ENCODE measurements at regions not wholly inside any gene's neighbourhood (a gene's known extent, or its start where the extent isn't known, plus 50 kb on each side); places are given as distances from the start of the nearest gene placed in this dataset.
A peak's percentile ranks its signal among the peaks of the same experiment; 100 is the strongest.
"Not testable (repeated sequence)": the region's sequence is repeated elsewhere in the genome, so short reads cannot be mapped to it uniquely, and the experiment has no call there.

- DNase-seq = not testable (repeated sequence)
These were observed 1410.1 kb upstream of the PCDH10 start for GRCh38 chr4:131738991-131739390.

- DNase-seq = not testable (repeated sequence)
These were observed 1407.3 kb upstream of the PCDH10 start for GRCh38 chr4:131741836-131742235.

- DNase-seq = peak; percentile 16
These were observed 1406.4 kb upstream of the PCDH10 start for GRCh38 chr4:131742536-131743205.

GRCh38 chr4:131743348-131743747 is 1405.7 kb upstream of the PCDH10 start:
- not testable (repeated sequence) for DNase-seq

GRCh38 chr4:131747203-131747602 is 1401.9 kb upstream of the PCDH10 start:
- DNase-seq = not testable (repeated sequence)

- not testable (repeated sequence) for DNase-seq
These were observed 1399.9 kb upstream of the PCDH10 start for GRCh38 chr4:131749224-131749623.

GRCh38 chr4:131750006-131750405 is 1399.1 kb upstream of the PCDH10 start:
- not testable (repeated sequence) for DNase-seq

GRCh38 chr4:131750469-131750868 is 1398.6 kb upstream of the PCDH10 start:
- DNase-seq = not testable (repeated sequence)

- not testable (repeated sequence) for DNase-seq
These were observed 1386.9 kb upstream of the PCDH10 start for GRCh38 chr4:131762234-131762633.

GRCh38 chr4:131764730-131765129 is 1384.4 kb upstream of the PCDH10 start:
- DNase-seq = peak; percentile 7

GRCh38 chr4:131774382-131774781 is 1374.7 kb upstream of the PCDH10 start:
- DNase-seq = not testable (repeated sequence)

GRCh38 chr4:131810565-131810964 is 1338.5 kb upstream of the PCDH10 start:
- DNase-seq = not testable (repeated sequence)

Data from activated gamma-delta T cell (primary cell).